ENCODE measurements at regions not wholly inside any gene's neighbourhood (a gene's known extent, or its start where the extent isn't known, plus 50 kb on each side); places are given as distances from the start of the nearest gene placed in this dataset.

DNA sequence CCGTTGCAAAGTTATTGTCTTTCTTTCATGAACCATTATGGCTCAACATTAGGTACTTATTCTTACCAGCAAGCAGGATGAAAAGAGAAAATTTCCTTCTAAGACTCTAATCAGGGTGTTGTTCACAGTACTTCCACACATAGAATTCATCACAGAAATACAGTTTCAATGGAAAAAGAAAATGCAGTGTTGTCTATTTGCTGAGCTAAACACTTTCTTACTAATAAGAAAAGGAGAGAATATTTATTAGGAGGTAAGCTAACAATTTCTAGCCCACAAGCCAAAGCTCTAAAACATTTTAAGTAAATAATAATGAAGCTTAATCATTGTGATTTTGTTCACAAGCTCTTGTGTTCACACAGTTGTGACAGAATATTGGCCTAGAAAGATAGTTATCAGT, 1772.8 kb upstream of the PCDH7 start:
- no peak for TF ChIP-seq ESRRA (IDR thresholded peaks at IDR 0.05; ENCODE audit: low read length)
- TF ChIP-seq BHLHE40 (IDR thresholded peaks at IDR 0.05; ENCODE audit: borderline replicate concordance in 1 of 2, low read depth in 2 of 2, low read length in 1 of 2) = no peak
- no peak for TF ChIP-seq ZNF274 (IDR thresholded peaks at IDR 0.05; ENCODE audit: insufficient read depth, insufficient read length)

Measured in GM12878 (cell line).